ENCODE measurements at regions not wholly inside any gene's neighbourhood (a gene's known extent, or its start where the extent isn't known, plus 50 kb on each side); places are given as distances from the start of the nearest gene placed in this dataset.
"Not testable (repeated sequence)": the region's sequence is repeated elsewhere in the genome, so short reads cannot be mapped to it uniquely, and the experiment has no call there.

- no peak for DNase-seq (ENCODE audit: low read depth)
These were observed 309.1 kb downstream of the LMBRD1 start for GRCh38 chr6:69487688-69488087.

- DNase-seq (ENCODE audit: low read depth), result no peak
These were observed 329.7 kb downstream of the LMBRD1 start for GRCh38 chr6:69466979-69467570.

- no peak for DNase-seq (ENCODE audit: low read depth)
These were observed 330.9 kb downstream of the LMBRD1 start for GRCh38 chr6:69465866-69466265.

- no peak for DNase-seq (ENCODE audit: low read depth)
These were observed 340.7 kb downstream of the LMBRD1 start for GRCh38 chr6:69456086-69456485.

- DNase-seq (ENCODE audit: low read depth), result not testable (repeated sequence)
These were observed 342.2 kb downstream of the LMBRD1 start for GRCh38 chr6:69454619-69455018.

GRCh38 chr6:69450493-69450892 is 346.3 kb downstream of the LMBRD1 start:
- DNase-seq (ENCODE audit: low read depth), result not testable (repeated sequence)

GRCh38 chr6:69449887-69450286 is 346.9 kb downstream of the LMBRD1 start:
- no peak for DNase-seq (ENCODE audit: low read depth)
